SJCRH30 (cell line): ENCODE measurements at regions not wholly inside any gene's neighbourhood (a gene's known extent, or its start where the extent isn't known, plus 50 kb on each side); places are given as distances from the start of the nearest gene placed in this dataset.

ENCODE experiments used
- DNase-seq, 2 experiments: peaks; one replicate each; pipeline ENCODE4 v3.0.0-alpha.2; 2015 to 2020
- H3K27ac ChIP-seq: fragments of 250-450 bp; sonication (Bioruptor Pico); 2 replicates; pipeline ENCODE4 v1.5.1; 2020; ENCODE audit warnings: mild to moderate bottlenecking, moderate library complexity
- H3K27me3 ChIP-seq: fragments of 250-450 bp; sonication (Bioruptor Pico); 2 replicates; pipeline ENCODE4 v1.5.1; 2020; ENCODE audit warnings: mild to moderate bottlenecking, moderate library complexity
- H3K36me3 ChIP-seq: fragments of 250-450 bp; sonication (Bioruptor Pico); 2 replicates; pipeline ENCODE4 v1.5.1; 2020; ENCODE audit warnings: mild to moderate bottlenecking, moderate library complexity
- H3K4me1 ChIP-seq: fragments of 250-450 bp; sonication (Bioruptor Pico); 2 replicates; pipeline ENCODE4 v1.5.1; 2020; ENCODE audit warnings: mild to moderate bottlenecking, moderate library complexity
- H3K4me3 ChIP-seq: fragments of 250-450 bp; sonication (Bioruptor Pico); 2 replicates; pipeline ENCODE4 v1.5.1; 2020; ENCODE audit warnings: mild to moderate bottlenecking, moderate library complexity
- H3K9me3 ChIP-seq: fragments of 250-450 bp; sonication (Bioruptor Pico); replicated peaks from 2 replicates; pipeline ENCODE4 v1.5.1; 2020; ENCODE audit warnings: mild to moderate bottlenecking, moderate library complexity

DNA sequence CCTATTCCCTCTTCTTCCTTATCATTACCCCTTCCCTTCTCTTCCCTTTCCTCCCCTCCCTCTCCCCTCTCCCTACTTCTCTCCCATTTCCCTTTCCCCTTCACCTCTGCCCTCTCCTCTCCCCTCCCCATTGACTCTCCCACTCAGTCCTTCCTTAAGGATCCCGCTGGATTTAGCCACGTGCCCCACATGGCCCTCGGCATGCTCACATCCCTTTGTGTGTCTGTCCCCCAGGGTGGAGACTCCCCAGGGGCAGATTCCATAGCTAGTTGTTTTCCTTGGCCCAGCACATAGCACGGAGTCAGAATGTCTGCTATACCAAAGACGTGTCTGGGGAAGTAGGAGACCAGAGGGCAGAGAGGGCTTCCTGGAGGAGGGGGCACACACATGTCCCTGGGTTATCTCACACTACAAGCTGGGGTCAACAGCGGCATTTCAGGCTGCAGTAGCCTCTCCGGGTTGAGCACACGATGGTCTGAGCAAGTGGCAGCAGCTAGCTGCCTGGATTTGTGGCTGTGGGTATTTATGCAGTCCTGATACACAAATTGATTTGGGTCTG is 487.0 kb downstream of the TBC1D22A start:
- H3K27me3 ChIP-seq = no peaks in the 10 kb centered on the region

DNA sequence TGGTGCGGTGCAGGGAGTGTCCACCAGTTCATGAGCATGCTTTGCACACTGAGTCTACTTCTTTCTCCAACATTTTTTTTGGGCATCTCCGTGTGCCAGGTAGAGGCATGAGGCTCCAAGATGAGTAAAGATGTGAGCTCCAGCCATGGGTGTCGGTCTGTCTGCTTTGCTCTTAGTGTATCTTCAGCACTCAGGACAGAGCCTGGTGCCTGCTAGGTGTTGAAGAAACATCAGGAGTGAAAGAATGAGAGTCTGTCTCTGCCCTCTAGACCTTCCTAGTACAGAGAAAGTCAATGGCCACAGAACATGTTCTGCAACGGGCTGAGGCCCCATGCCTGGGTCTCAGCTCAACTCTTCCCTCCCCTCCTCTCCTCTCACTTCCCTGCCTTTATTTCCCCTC is 486.5 kb downstream of the TBC1D22A start:
- no peak for DNase-seq
- Histone ChIP-seq H3K27ac (no peak overlapping the region), H3K4me1 (no peaks in the 10 kb centered on the region), H3K9me3 (no peaks in the 10 kb centered on the region), H3K36me3 (no peaks in the 10 kb centered on the region), H3K27me3 (no peaks in the 10 kb centered on the region), H3K4me3 (no peak overlapping the region)

More for the DNA sequence above, 487.0 kb downstream of the TBC1D22A start:
- H3K9me3 ChIP-seq = no peaks in the 10 kb centered on the region
- no peak for DNase-seq
- H3K4me3 ChIP-seq = no peak overlapping the region
- H3K27ac ChIP-seq = no peak overlapping the region
- H3K4me1 ChIP-seq = no peaks in the 10 kb centered on the region
- H3K36me3 ChIP-seq = no peaks in the 10 kb centered on the region

DNA sequence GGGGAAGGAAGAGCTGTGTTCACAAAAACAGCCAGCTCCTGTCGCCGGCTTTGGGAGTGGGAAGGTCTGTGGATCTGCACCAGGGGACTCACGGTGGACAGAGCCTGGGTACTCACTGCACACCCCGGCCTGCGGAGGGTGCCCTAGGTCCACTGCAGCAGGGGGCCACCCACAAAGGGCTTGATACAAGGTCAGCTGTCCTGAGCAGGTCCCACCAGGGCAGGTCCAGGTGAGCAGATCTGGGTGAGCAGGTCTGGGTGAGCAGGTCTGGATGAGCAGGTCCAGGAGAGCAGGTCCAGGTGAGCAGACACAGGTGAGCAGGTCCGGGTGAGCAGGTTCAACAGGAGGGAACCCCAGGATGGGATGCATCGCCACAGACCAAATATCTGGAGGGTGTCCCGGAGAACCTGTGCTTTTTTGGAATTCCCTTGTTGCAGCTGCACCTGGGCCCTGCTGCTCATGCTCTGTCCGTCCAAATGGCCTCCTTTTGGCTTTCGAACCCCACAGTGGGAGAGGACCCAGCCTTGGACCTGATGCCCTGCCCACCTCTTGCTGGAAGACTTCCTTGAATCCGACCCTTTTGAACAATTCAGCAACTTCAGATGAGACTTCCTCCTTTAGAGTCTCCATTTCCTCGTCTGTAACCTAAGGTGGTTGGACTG is 485.3 kb downstream of the TBC1D22A start:
- Histone ChIP-seq H3K36me3 (no peaks in the 10 kb centered on the region), H3K9me3 (no peaks in the 10 kb centered on the region), H3K4me1 (no peaks in the 10 kb centered on the region), H3K27ac (no peak overlapping the region), H3K27me3 (no peaks in the 10 kb centered on the region), H3K4me3 (no peak overlapping the region)
- DNase-seq = no peak

DNA sequence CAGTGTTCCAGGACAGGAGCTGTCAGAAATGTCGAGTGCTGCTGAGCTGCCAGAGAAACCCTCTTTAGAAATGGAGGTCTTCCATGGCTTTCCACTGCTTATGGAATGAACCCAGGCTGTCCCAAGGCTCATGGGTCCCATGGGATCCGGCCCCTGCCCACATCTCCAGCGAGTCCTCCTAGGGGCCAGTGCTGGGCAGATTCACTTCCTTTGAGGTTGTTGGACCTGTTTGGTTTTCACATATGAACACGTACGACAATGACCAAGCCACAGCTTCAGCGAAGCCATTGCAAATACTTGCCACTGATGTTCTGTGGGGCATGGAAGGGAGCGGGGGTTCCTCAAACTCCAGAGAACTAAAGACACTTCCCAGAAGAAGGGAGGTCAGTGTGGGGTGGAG is 483.3 kb downstream of the TBC1D22A start:
- DNase-seq = no peak
- H3K4me3 ChIP-seq = no peak overlapping the region
- H3K27me3 ChIP-seq = no peaks in the 10 kb centered on the region
- no peaks in the 10 kb centered on the region for H3K36me3 ChIP-seq
- H3K9me3 ChIP-seq = no peaks in the 10 kb centered on the region
- H3K27ac ChIP-seq = no peak overlapping the region
- H3K4me1 ChIP-seq = no peaks in the 10 kb centered on the region

DNA sequence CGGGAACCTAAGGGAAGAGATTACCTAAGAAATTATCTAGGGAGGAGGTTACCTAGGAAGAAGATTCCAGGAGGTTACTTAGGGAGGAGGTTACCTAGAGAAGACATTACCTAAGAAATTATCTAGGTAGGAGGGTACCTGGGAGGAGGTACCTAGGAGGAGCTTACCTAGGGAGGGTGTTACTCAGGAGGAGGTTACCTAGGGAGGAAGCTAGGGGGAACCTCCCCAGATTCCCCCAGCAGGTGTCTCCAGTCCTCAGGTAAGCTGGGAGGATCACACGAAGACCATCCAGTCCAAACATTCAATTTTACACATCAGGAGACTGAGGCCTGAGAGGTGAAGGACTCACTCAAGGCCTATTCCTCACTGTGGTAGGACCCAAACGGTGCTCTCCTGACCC is 482.8 kb downstream of the TBC1D22A start:
- Histone ChIP-seq H3K9me3 (no peaks in the 10 kb centered on the region), H3K4me1 (no peaks in the 10 kb centered on the region), H3K36me3 (no peaks in the 10 kb centered on the region), H3K27me3 (no peaks in the 10 kb centered on the region), H3K4me3 (no peak overlapping the region), H3K27ac (no peak overlapping the region)
- DNase-seq = no peak

DNA sequence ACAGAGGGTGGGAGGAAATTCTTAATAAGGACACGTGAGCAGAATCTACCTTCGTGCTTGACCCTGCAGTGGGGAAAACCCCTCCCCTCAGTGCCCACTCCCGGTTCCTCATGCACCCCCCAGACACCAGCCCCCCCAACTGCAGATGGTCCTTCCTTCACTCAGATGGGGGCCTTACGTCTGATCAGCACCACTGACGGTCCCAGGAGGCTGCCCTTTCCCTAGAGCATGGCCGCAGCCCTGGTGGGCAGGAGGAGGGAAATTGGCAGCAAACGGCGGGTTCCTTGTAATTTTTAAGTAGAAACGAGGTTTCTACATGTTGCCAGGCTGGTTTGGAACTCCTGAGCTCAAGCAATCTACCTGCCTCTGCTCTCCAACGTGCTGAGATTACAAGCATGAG is 477.7 kb downstream of the TBC1D22A start:
- H3K4me1 ChIP-seq = no peaks in the 10 kb centered on the region
- no peaks in the 10 kb centered on the region for H3K27me3 ChIP-seq
- H3K27ac ChIP-seq = no peak overlapping the region
- H3K4me3 ChIP-seq = no peak overlapping the region
- no peaks in the 10 kb centered on the region for H3K9me3 ChIP-seq
- no peak for DNase-seq
- H3K36me3 ChIP-seq = no peaks in the 10 kb centered on the region

DNA sequence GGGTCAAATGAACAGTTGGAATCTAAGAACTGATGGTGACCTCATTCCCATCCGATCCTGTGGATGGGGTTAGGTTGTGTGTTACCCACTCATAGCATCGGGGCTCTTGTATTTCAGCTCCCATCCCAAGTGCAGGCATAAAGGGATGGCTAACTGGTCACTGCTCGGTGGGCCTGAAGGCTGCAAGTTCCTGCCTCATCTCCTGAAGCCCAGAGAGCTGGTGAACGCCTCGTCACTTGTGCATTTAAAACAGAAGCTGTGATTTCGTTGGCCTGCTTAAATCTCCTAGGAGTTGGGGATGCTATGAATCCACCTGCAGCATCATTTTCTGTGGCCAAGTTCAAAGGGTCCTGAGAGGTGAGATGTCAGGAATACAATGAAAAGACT is 477.0 kb downstream of the TBC1D22A start:
- H3K4me1 ChIP-seq = no peaks in the 10 kb centered on the region
- no peaks in the 10 kb centered on the region for H3K9me3 ChIP-seq
- H3K27me3 ChIP-seq = no peaks in the 10 kb centered on the region
- H3K4me3 ChIP-seq = no peak overlapping the region
- no peak overlapping the region for H3K27ac ChIP-seq
- H3K36me3 ChIP-seq = no peaks in the 10 kb centered on the region
- no peak for DNase-seq

DNA sequence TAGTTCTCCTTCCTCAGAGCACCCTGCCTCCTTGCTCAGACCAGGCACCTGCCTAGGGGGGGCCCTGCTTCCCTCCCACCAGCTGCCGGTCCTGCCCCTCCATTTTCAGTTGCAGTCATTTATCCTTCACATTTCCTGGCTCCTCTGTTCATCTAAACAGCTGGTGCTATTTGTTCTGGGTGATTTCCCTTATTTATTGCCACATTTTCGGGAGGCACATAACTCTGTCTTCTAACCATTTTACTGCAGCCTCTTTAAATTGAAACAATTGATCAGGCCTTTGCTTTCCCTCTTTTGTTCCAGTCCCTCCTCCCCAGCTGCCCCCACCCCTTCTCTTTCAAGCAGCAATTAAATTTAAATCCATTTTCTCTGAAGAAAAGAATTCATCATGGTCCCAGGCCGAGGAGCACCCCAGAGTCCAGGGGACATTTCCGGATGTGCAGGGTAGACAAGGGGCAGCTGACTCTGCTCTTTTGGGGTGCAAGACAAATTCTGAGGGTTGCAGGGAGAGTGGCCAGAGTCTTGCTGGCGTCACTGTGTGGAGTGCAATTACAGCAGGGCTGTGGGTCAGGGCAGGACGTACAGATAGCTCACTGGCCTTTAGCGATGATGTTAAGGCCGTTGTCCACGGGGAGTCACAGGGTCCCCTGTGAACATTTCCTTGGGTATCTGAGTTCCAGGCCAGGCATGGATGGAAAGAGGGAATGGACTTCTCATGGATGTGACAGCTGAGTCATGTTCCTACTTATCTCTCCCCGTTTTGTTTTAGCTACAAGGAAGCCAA is 476.4 kb downstream of the TBC1D22A start:
- H3K27ac ChIP-seq = no peak overlapping the region
- H3K27me3 ChIP-seq = no peaks in the 10 kb centered on the region
- no peak for DNase-seq
- no peaks in the 10 kb centered on the region for H3K9me3 ChIP-seq
- H3K36me3 ChIP-seq = no peaks in the 10 kb centered on the region
- H3K4me3 ChIP-seq = no peak overlapping the region
- H3K4me1 ChIP-seq = no peaks in the 10 kb centered on the region

DNA sequence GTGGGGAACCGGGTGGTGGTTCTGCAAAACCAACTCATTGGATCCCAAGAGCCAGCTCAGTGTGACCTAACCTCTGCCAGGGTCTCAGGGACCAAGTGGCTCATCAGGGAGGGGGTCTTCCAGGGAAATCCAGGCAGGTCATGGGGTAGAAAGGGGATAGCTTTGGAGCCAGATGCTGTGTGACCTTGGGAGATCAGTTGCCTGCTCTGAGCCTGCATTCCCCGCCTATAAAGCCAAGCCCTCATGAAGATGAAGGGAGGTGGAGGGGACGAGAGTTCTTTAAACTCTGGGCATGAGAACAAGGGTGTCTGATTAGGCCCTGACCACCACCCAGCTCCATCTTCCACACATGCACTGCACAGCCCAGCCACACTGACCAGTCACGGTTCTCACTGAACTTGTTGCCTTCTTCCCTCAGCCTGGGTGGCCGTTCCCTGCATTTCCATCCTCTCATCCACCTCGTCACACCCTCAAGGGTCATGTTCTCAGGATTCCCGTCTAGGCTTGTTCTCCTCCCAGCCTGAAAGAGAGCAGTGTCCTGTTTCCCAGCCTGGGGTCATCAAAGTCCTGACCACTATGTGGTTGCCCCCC is 475.5 kb downstream of the TBC1D22A start:
- Histone ChIP-seq H3K27ac (no peak overlapping the region), H3K4me1 (no peaks in the 10 kb centered on the region), H3K4me3 (no peak overlapping the region), H3K27me3 (no peaks in the 10 kb centered on the region), H3K9me3 (no peaks in the 10 kb centered on the region), H3K36me3 (no peaks in the 10 kb centered on the region)
- no peak for DNase-seq

DNA sequence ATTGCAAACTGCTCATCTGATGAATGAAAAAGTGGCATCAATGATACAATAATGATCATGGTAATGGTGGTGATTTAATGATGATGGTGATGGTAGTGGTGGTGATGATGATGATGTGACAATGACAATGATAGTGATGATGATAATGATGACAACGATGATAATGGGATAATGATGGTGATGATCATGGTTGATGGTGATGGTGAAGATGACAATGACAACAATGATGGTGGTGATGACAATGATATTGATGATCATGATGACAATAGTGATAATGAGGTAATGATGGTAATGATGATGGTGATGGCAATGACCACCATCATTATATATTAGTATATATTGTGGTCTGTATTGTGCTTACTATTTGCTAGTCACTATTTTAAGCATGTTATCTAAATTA is 474.3 kb downstream of the TBC1D22A start:
- no peak for DNase-seq
- H3K27ac ChIP-seq = no peak overlapping the region
- no peaks in the 10 kb centered on the region for H3K4me1 ChIP-seq
- no peak overlapping the region for H3K4me3 ChIP-seq
- no peaks in the 10 kb centered on the region for H3K27me3 ChIP-seq
- no peaks in the 10 kb centered on the region for H3K36me3 ChIP-seq
- H3K9me3 ChIP-seq = no peaks in the 10 kb centered on the region

DNA sequence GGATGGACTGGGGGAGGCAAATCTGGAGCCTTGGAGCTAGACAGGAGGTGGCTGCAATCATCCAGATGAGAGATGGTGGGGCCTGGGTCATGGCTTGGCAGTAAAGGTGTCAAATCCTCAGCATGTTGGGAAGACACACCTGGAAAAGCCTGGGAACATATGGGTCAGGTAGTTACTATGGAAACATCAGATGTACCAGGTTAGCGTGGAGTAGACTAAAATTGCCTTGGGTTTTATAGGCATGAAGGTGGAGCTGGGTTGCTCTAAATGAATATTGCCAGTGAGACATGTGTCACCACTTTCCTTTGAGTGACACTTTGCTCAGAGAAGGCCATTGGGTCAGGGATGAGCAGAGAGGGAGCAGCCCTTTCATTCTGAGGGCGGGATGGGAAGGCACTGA is 473.7 kb downstream of the TBC1D22A start:
- Histone ChIP-seq H3K27ac (no peak overlapping the region), H3K4me1 (no peaks in the 10 kb centered on the region), H3K9me3 (no peaks in the 10 kb centered on the region), H3K4me3 (no peak overlapping the region), H3K27me3 (no peaks in the 10 kb centered on the region), H3K36me3 (no peaks in the 10 kb centered on the region)
- DNase-seq = no peak

DNA sequence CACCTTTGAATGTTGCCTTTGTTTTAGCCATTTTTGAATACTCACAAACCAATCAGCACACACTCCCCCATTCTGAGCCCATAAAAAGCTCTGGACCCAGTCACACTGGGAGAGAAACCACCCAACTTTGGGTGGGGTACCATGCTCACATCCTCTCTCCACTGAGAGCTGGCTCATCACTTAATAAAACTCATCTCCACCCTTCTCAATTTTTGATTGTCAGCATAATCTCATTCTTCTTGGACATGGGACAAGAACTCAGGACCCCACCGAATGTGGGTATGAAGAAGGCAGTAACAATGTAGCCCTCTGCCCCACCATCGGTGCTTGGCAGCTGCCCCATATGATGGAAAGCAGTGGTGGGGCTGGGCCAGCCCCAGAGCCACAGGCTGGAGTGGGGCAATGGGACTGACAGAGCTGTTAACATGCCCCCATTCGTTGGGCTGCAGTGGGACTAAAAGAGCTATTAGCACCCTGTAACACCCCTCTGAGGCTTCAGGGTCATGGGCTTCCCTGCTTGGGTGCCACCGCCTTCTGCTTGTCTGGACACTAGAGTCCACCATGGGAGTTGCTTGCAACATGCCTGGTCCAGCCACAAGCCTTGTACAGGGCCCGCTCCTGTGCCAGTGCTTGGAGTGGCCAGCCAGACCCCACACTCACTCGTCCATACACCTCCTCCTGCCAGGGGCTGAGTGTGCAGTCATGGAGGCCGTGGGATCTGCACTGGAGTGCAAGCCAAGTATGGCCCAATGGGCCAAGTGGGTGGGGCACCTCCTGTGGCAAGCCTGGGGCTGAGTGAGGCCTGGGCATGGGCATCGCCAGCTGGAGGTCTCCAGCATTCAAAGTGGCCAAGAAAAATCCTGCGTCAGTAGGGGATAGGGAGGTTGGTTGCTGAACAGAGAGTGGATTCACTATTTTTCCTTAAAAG is 471.1 kb downstream of the TBC1D22A start:
- Histone ChIP-seq H3K36me3 (no peaks in the 10 kb centered on the region), H3K4me1 (no peaks in the 10 kb centered on the region), H3K27ac (no peak overlapping the region), H3K4me3 (no peak overlapping the region), H3K9me3 (no peaks in the 10 kb centered on the region), H3K27me3 (no peaks in the 10 kb centered on the region)
- no peak for DNase-seq

DNA sequence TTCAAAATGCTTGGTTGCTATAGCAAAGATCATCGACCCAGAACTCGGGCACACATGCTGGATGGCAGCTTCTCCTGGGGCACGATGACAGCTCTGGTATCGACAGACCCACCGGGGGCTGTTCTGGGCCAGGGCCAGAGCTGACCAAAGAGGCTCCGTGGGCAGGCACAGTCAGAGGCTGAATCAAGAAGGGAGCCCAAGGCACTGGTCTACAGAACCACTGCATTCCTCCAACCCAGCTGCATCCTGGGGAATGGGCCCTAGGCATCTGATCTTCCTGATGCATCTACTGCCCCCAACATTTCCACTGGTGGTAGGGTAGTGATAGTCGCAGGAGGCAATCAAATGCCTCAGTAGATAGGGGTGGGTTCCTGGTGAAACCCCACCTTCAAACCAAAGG is 470.3 kb downstream of the TBC1D22A start:
- H3K4me1 ChIP-seq = no peaks in the 10 kb centered on the region
- H3K4me3 ChIP-seq = no peak overlapping the region
- no peaks in the 10 kb centered on the region for H3K9me3 ChIP-seq
- H3K27me3 ChIP-seq = no peaks in the 10 kb centered on the region
- DNase-seq = no peak
- H3K36me3 ChIP-seq = no peaks in the 10 kb centered on the region
- H3K27ac ChIP-seq = no peak overlapping the region

DNA sequence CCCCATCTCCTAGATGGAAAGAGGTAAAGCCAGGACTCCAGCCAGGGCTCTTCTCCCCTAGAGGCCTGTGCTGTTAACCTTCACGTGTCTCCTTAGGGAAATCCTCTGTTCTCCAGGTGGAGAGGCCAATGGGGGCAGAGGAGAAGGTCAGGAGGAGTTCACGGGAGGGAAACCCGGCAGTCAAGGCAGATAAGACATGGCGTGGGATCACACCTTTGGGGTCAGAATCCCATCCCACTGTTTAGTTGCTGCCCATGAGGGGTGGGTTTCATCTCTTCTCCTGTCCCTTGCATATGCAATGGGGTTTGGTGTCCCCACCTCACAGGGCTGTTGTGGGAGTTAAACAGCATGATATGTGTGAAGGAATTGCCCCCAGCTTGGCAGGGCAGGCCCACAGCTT is 469.7 kb downstream of the TBC1D22A start:
- no peaks in the 10 kb centered on the region for H3K27me3 ChIP-seq
- H3K27ac ChIP-seq = no peak overlapping the region
- H3K9me3 ChIP-seq = no peaks in the 10 kb centered on the region
- no peak overlapping the region for H3K4me3 ChIP-seq
- H3K36me3 ChIP-seq = no peaks in the 10 kb centered on the region
- H3K4me1 ChIP-seq = no peaks in the 10 kb centered on the region
- DNase-seq = no peak
